SK-MEL-5 (cell line): ENCODE measurements at regions not wholly inside any gene's neighbourhood (a gene's known extent, or its start where the extent isn't known, plus 50 kb on each side); places are given as distances from the start of the nearest gene placed in this dataset.
A peak's percentile ranks its signal among the peaks of the same experiment; 100 is the strongest.

Source experiments
- DNase-seq: peaks from one replicate; pipeline ENCODE4 v3.0.0-alpha.2; 2016; ENCODE audit warnings: low read depth, low spot score
- in situ Hi-C: cut with HindIII; loops from 2 replicates; pipeline ENCODE4 v1.10.0; 2016; ENCODE audit warnings: low sequenced_read_pairs, high pct_unique_total_duplicates, low pct_unique_long_range_greater_than_20kb

- no peak for DNase-seq
- in situ Hi-C loops, result no loop called here
Measured at GRCh38 chr15:95590533-95591044, 739.9 kb upstream of the NR2F2 start.

GRCh38 chr15:95591270-95591669 lies 739.2 kb upstream of the NR2F2 start:
- no peak for DNase-seq
- in situ Hi-C loops, result no loop called here

GRCh38 chr15:95591886-95592285 lies 738.6 kb upstream of the NR2F2 start:
- in situ Hi-C loops, result no loop called here
- no peak for DNase-seq

- in situ Hi-C loops, result no loop called here
- DNase-seq, result no peak
Measured at GRCh38 chr15:95594496-95594895, 736.0 kb upstream of the NR2F2 start.

- in situ Hi-C loops, result no loop called here
- DNase-seq, result no peak
Measured at GRCh38 chr15:95595759-95596158, 734.7 kb upstream of the NR2F2 start.

GRCh38 chr15:95596496-95596895 lies 734.0 kb upstream of the NR2F2 start:
- in situ Hi-C loops, result no loop called here
- DNase-seq, result no peak

GRCh38 chr15:95598251-95598855 lies 732.1 kb upstream of the NR2F2 start:
- in situ Hi-C loops, result no loop called here
- DNase-seq, result no peak

GRCh38 chr15:95600367-95600766 lies 730.1 kb upstream of the NR2F2 start:
- no peak for DNase-seq
- in situ Hi-C loops, result no loop called here

- in situ Hi-C loops, result no loop called here
- no peak for DNase-seq
Measured at GRCh38 chr15:95600884-95601283, 729.6 kb upstream of the NR2F2 start.

GRCh38 chr15:95601525-95601924 lies 729.0 kb upstream of the NR2F2 start:
- in situ Hi-C loops, result no loop called here
- DNase-seq, result no peak

- DNase-seq, result peak; percentile 3
- in situ Hi-C loops, result no loop called here
Measured at GRCh38 chr15:95603802-95604201, 726.7 kb upstream of the NR2F2 start.

GRCh38 chr15:95604634-95605036 lies 725.9 kb upstream of the NR2F2 start:
- no peak for DNase-seq
- in situ Hi-C loops, result no loop called here

GRCh38 chr15:95605098-95605497 lies 725.4 kb upstream of the NR2F2 start:
- no peak for DNase-seq
- in situ Hi-C loops, result no loop called here

GRCh38 chr15:95606551-95606950 lies 723.9 kb upstream of the NR2F2 start:
- DNase-seq, result no peak
- in situ Hi-C loops, result no loop called here

GRCh38 chr15:95608371-95608770 lies 722.1 kb upstream of the NR2F2 start:
- in situ Hi-C loops, result no loop called here
- no peak for DNase-seq

GRCh38 chr15:95609096-95609495 lies 721.4 kb upstream of the NR2F2 start:
- in situ Hi-C loops, result no loop called here
- DNase-seq, result no peak

GRCh38 chr15:95610945-95611344 lies 719.6 kb upstream of the NR2F2 start:
- DNase-seq, result no peak
- in situ Hi-C loops, result no loop called here

GRCh38 chr15:95615436-95615835 lies 715.1 kb upstream of the NR2F2 start:
- in situ Hi-C loops, result no loop called here
- no peak for DNase-seq

GRCh38 chr15:95616306-95616705 lies 714.2 kb upstream of the NR2F2 start:
- no peak for DNase-seq
- in situ Hi-C loops, result no loop called here
